ENCODE measurements at regions not wholly inside any gene's neighbourhood (a gene's known extent, or its start where the extent isn't known, plus 50 kb on each side); places are given as distances from the start of the nearest gene placed in this dataset.
"Not testable (repeated sequence)": the region's sequence is repeated elsewhere in the genome, so short reads cannot be mapped to it uniquely, and the experiment has no call there.

GRCh38 chr5:119694284-119694683 lies 64.9 kb downstream of the FAM170A start:
- WGBS, 2 donors: 76 to 77% methylated on average over 3 of the region's 3 CpGs
- TF ChIP-seq POLR2AphosphoS5 (IDR thresholded peaks at IDR 0.05) (no peak), POLR2A (IDR thresholded peaks at IDR 0.05) (no peak), CTCF (IDR thresholded peaks at IDR 0.05) (no peak), EP300 (IDR thresholded peaks at IDR 0.05) (no peak)
- no peaks in the 10 kb centered on the region for H3K4me1 ChIP-seq
- intact Hi-C loops (cut with DNase I): no loop called here
- no peaks in the 10 kb centered on the region for H3K27me3 ChIP-seq
- DNase-seq: no peak
- H3K36me3 ChIP-seq: no peaks in the 10 kb centered on the region
- no peak overlapping the region for H3K4me3 ChIP-seq
- no peak overlapping the region for H3K27ac ChIP-seq
- peaks cover 0 to 2% (median 0%) of the 10 kb centered on the region in 4 donors for H3K9me3 ChIP-seq

DNA sequence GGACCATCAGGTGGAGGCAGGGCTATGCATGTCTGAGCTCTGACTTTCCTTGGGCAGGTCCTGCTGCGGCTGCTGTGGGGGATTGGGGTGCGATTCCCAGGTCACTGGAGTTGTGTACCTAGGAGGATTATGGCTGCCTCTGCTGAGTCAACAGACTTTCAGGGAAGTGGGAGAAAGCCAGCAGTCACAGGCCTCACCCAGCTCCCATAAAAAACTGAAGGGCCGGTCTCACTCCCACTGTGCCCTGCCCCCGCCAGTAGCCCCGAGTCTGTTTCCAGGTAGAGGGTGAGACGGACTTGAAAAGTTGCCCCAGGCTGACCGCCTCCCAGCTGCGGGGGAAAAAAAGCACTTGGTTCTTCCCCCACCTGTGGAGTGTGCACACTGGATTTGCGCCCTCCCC lies 76.7 kb downstream of the FAM170A start:
- no peak overlapping the region for H3K4me3 ChIP-seq
- H3K4me1 ChIP-seq: no peaks in the 10 kb centered on the region
- no peak for DNase-seq
- no peaks in the 10 kb centered on the region for H3K36me3 ChIP-seq
- TF ChIP-seq CTCF (IDR thresholded peaks at IDR 0.05): no peak
- TF ChIP-seq POLR2AphosphoS5 (IDR thresholded peaks at IDR 0.05): no peak
- no peak for TF ChIP-seq EP300 (IDR thresholded peaks at IDR 0.05)
- TF ChIP-seq POLR2A (IDR thresholded peaks at IDR 0.05): no peak
- H3K27me3 ChIP-seq: no peaks in the 10 kb centered on the region
- peaks cover 0 to 5% (median 0%) of the 10 kb centered on the region in 4 donors for H3K9me3 ChIP-seq
- intact Hi-C loops (cut with DNase I): no loop called here
- H3K27ac ChIP-seq: no peak overlapping the region
- WGBS, 2 donors: 45 to 70% methylated on average over 9 of the region's 9 CpGs

GRCh38 chr5:119708076-119708790 lies 78.9 kb downstream of the FAM170A start:
- no peaks in the 10 kb centered on the region for H3K27me3 ChIP-seq
- DNase-seq: no peak
- no peaks in the 10 kb centered on the region for H3K4me1 ChIP-seq
- intact Hi-C loops (cut with DNase I): no loop called here
- H3K36me3 ChIP-seq: no peaks in the 10 kb centered on the region
- H3K9me3 ChIP-seq: peaks cover 0 to 3% (median 0%) of the 10 kb centered on the region in 4 donors
- no peak overlapping the region for H3K4me3 ChIP-seq
- TF ChIP-seq POLR2A (IDR thresholded peaks at IDR 0.05) (no peak), CTCF (IDR thresholded peaks at IDR 0.05) (no peak), POLR2AphosphoS5 (IDR thresholded peaks at IDR 0.05) (no peak), EP300 (IDR thresholded peaks at IDR 0.05) (no peak)
- 83% methylated on average over 2 of the region's 2 CpGs for WGBS, 2 donors
- H3K27ac ChIP-seq: no peak overlapping the region

DNA sequence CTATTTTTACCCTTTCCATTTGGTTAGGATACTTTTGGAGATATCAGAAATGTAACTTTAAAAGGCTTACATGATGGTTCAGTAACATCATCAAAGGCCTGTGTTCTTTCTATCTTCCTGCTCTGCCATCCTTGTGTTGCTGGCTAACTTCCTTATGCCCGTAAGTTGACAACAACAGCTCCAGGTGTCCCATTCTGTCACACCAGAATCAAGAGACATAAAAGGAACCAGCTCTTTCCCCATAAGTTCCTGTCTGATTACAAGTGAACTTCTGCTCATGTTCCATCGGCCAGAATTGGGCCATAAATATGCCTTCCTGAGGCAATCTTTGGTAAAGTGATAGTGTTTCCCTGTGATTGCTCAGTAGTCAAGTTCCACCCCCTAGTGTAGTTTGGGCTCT lies 92.4 kb downstream of the FAM170A start:
- intact Hi-C loops (cut with DNase I): no loop called here
- no peak for DNase-seq
- Histone ChIP-seq H3K36me3 (no peaks in the 10 kb centered on the region), H3K4me1 (no peaks in the 10 kb centered on the region), H3K27me3 (no peaks in the 10 kb centered on the region), H3K9me3 (peaks cover 0 to 10% (median 1%) of the 10 kb centered on the region in 4 donors), H3K4me3 (no peak overlapping the region), H3K27ac (no peak overlapping the region)
- TF ChIP-seq POLR2A (IDR thresholded peaks at IDR 0.05) (no peak), POLR2AphosphoS5 (IDR thresholded peaks at IDR 0.05) (no peak)
- WGBS, 2 donors: 25 to 29% methylated on average over 2 of the region's 2 CpGs

DNA sequence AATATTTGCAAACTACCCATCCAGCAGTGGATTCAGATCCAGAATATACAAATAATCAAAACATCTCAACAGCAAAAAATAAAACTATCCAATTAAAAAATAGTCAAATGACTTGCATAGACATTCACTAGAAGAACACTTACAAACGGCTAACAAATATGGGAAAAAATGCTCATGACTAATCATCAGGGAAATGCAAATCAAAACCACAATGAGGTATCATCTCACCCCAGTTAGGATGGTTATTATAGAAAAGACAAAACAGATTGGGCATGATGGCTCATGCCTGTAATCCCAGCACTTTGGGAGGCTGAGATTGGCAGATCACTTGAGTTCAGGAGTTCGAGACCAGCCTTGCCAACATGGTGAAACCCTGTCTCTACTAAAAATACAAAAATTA lies 95.9 kb downstream of the FAM170A start:
- peaks cover 0 to 10% (median 2%) of the 10 kb centered on the region in 4 donors for H3K9me3 ChIP-seq
- 90% methylated on average over 2 of the region's 2 CpGs for WGBS, 2 donors
- DNase-seq; H3K36me3 ChIP-seq; H3K27ac ChIP-seq; H3K27me3 ChIP-seq; intact Hi-C loops (cut with DNase I); H3K4me3 ChIP-seq; H3K4me1 ChIP-seq: not testable (repeated sequence)

DNA sequence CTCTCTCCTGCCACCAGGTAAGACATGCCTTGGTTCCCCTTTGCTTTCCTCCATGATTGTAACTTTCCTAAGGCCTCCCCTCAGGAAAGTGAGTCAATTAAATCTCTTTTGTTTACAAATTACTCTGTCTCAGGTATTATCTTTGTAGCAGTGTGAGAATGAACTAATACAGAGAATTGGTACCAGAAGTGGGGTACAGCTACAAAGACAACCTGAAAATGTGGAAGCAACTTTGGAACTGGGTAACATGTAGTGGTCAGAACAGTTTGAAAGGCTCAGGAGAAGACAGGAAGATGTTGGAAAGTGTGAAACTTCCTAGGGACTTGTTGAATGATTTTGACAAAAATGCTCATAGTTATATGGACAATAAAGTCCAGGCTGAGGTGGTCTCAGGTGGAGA lies 97.2 kb downstream of the FAM170A start:
- intact Hi-C loops (cut with DNase I): no loop called here
- no peak overlapping the region for H3K4me3 ChIP-seq
- DNase-seq: no peak
- no peak for TF ChIP-seq POLR2A (IDR thresholded peaks at IDR 0.05)
- no peak for TF ChIP-seq POLR2AphosphoS5 (IDR thresholded peaks at IDR 0.05)
- no peak for TF ChIP-seq EP300 (IDR thresholded peaks at IDR 0.05)
- no peak for TF ChIP-seq CTCF (IDR thresholded peaks at IDR 0.05)
- H3K36me3 ChIP-seq: no peaks in the 10 kb centered on the region
- H3K27ac ChIP-seq: no peak overlapping the region
- no peaks in the 10 kb centered on the region for H3K4me1 ChIP-seq
- H3K9me3 ChIP-seq: peaks cover 0 to 10% (median 2%) of the 10 kb centered on the region in 4 donors
- H3K27me3 ChIP-seq: no peaks in the 10 kb centered on the region

Data from sigmoid colon (tissue), 6 donors.